Subcutaneous abdominal adipose tissue (tissue), 5 donors: ENCODE measurements at regions not wholly inside any gene's neighbourhood (a gene's known extent, or its start where the extent isn't known, plus 50 kb on each side); places are given as distances from the start of the nearest gene placed in this dataset.
"Not testable (repeated sequence)": the region's sequence is repeated elsewhere in the genome, so short reads cannot be mapped to it uniquely, and the experiment has no call there.

Experiments
- H3K27ac ChIP-seq: one replicate; pipeline ENCODE4 v1.7.0; 2013; ENCODE audit warnings: low read depth, mild to moderate bottlenecking, inconsistent platforms, low read length, moderate library complexity
- H3K27me3 ChIP-seq, 5 donors: one replicate each; pipeline ENCODE4 v1.7.0; 2013; ENCODE audit warnings: low read length in 5 of 5, inconsistent platforms in 1 of 5; ENCODE audit not compliant: control insufficient read depth in 5 of 5, insufficient read depth in 4 of 5
- H3K36me3 ChIP-seq, 5 donors: one replicate each; pipeline ENCODE4 v1.7.0; 2013; ENCODE audit warnings: low read length in 5 of 5; ENCODE audit not compliant: control insufficient read depth in 5 of 5, insufficient read depth in 5 of 5
- H3K4me1 ChIP-seq, 5 donors: one replicate each; pipeline ENCODE4 v1.7.0; 2013; ENCODE audit warnings: low read length in 5 of 5, mild to moderate bottlenecking in 3 of 5, moderate library complexity in 1 of 5; ENCODE audit not compliant: control insufficient read depth in 5 of 5, insufficient read depth in 5 of 5
- H3K4me3 ChIP-seq, 5 donors: one replicate each; pipeline ENCODE4 v1.7.0; 2013; ENCODE audit warnings: low read length in 5 of 5, low read depth in 1 of 5
- H3K9ac ChIP-seq, 5 donors: one replicate each; pipeline ENCODE4 v1.7.0; 2013; ENCODE audit warnings: low read length in 5 of 5, mild to moderate bottlenecking in 4 of 5, moderate library complexity in 3 of 5
- H3K9me3 ChIP-seq, 5 donors: one replicate each; pipeline ENCODE4 v1.7.0; 2013; ENCODE audit warnings: low read length in 5 of 5; ENCODE audit not compliant: control insufficient read depth in 5 of 5
- donor health status: healthy.
- donor health status: healthy.
- donor health status: healthy.
- donor health status: healthy.
- donor health status: healthy.

DNA sequence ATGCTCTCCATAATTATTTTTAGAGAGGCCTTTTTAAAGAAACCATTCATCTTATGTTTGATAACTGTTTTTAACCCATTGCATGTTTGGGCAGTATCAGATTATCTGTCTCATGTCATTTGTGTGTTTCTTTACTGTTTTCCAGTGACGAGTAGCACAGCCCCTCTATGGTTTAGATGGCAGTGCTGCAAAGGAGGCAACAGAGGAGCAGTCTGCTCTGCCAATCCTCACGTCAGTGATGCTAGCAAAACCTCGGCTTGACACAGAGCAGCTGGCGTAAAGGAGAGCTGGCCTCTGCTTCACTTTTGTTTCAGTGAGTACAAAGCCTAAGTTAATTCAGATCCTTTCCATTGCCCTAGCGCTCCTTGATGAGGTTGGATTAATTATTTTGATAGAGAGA lies 80.4 kb upstream of the GARIN1A start:
- peaks cover 13 to 22% (median 20%) of the 10 kb centered on the region in 5 donors for H3K36me3 ChIP-seq
- no peak overlapping the region for H3K4me3 ChIP-seq
- H3K9ac ChIP-seq = no peak overlapping the region
- no peaks in the 10 kb centered on the region for H3K27me3 ChIP-seq
- no peaks in the 10 kb centered on the region for H3K9me3 ChIP-seq
- H3K27ac ChIP-seq = no peak overlapping the region
- no peaks in the 10 kb centered on the region for H3K4me1 ChIP-seq

DNA sequence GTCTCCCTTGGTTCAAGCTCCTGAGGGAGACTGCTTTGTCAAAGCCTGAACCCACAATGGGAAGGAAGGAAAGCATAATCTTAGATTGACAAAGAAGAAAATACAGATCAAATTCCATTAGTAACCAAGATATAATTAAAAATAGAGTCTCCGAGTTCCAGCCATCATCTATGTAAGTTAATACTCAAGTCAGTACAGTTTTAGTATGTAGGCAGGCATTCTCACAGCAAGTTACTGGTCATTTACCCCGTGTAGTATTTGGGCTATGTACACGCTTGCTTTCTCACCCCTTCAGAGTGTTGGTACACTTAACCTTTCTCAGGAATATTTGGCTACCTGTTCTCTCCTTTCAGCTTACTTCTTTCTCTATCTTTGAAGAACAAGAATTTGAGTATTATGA lies 79.9 kb upstream of the GARIN1A start:
- not testable (repeated sequence) for H3K27me3 ChIP-seq, H3K4me3 ChIP-seq, H3K4me1 ChIP-seq, H3K9ac ChIP-seq, H3K27ac ChIP-seq, H3K9me3 ChIP-seq
- H3K36me3 ChIP-seq = peaks cover 13 to 22% (median 21%) of the 10 kb centered on the region in 5 donors

- not testable (repeated sequence) for H3K27ac ChIP-seq, H3K9ac ChIP-seq
- peaks cover 13 to 22% (median 21%) of the 10 kb centered on the region in 5 donors for H3K36me3 ChIP-seq
Observed at GRCh38 chr7:128594061-128594460, 78.0 kb upstream of the GARIN1A start.

GRCh38 chr7:128596336-128597128 lies 75.6 kb upstream of the GARIN1A start:
- H3K36me3 ChIP-seq = peaks cover 16 to 22% (median 21%) of the 10 kb centered on the region in 5 donors
- H3K9ac ChIP-seq, H3K4me1 ChIP-seq, H3K27ac ChIP-seq, H3K9me3 ChIP-seq, H3K4me3 ChIP-seq, H3K27me3 ChIP-seq: not testable (repeated sequence)

More at GRCh38 chr7:128594061-128594460, 78.0 kb upstream of the GARIN1A start:
- H3K27me3 ChIP-seq, H3K9me3 ChIP-seq, H3K4me3 ChIP-seq, H3K4me1 ChIP-seq: not testable (repeated sequence)

DNA sequence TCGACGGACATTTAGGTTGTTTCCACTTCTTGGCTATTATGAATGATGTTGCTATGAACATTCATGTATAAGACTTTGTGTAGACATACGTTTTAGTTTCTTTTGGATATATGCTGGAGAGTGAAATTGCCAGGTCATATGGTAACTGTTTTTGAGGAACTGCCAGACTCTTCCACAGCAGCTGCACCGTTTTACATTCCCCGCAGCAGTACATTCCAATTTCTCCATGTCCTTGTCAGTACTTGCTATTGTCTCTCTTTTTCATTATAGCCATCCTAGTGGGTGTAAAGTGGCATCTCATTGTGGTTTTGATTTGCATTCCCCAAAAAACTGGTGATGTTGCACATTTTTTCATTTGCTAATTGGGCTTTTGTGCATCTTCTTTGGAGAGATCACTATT lies 73.1 kb upstream of the GARIN1A start:
- not testable (repeated sequence) for H3K36me3 ChIP-seq, H3K4me1 ChIP-seq, H3K4me3 ChIP-seq, H3K9me3 ChIP-seq, H3K9ac ChIP-seq, H3K27ac ChIP-seq, H3K27me3 ChIP-seq

DNA sequence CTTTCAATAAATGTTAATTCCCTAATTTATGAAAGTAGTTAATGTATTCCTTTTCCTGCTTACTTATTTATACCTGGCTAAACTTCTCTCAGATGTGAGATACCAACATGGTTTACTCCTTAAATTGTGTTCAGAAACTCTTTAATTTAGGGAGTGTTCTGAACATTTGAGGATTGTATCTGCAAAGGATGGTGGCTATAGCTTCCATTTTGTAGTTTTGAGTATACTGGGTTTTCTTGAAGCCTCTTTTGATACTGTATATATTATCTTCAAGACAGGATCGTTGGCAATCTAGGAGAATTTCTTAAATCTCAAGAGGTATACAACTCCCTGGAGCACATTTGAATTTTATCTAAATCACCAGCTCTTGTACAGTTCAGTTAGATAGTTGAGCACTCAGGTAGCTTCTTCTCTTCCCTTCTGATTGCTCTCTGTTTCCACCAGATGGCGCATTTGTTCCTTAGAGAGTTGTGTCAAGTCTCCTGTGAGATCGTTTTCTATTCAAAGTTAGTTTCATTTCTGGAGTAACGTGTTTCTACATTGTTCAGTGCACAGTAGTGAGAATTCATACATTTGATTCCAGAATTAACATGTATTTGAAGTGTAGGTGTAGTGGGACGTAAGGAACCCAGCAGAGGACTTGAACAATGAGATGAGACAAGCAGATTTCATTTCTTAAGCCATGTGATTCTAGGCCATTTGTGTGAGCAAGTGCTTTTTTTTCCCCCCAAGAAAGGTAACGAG lies 63.2 kb upstream of the GARIN1A start:
- not testable (repeated sequence) for H3K9me3 ChIP-seq, H3K36me3 ChIP-seq, H3K4me1 ChIP-seq, H3K27me3 ChIP-seq
- H3K9ac ChIP-seq = peak overlapping the region in 2 of 5 donors; percentile 56 to 59
- peak overlapping the region; percentile 57 for H3K27ac ChIP-seq
- H3K4me3 ChIP-seq = peak overlapping the region in 1 of 5 donors; percentile 40

- H3K27me3 ChIP-seq, H3K9ac ChIP-seq, H3K9me3 ChIP-seq, H3K4me3 ChIP-seq, H3K27ac ChIP-seq, H3K4me1 ChIP-seq, H3K36me3 ChIP-seq: not testable (repeated sequence)
Observed at GRCh38 chr7:128613366-128613765, 58.7 kb upstream of the GARIN1A start.

GRCh38 chr7:128614812-128615211 lies 57.3 kb upstream of the GARIN1A start:
- not testable (repeated sequence) for H3K27me3 ChIP-seq, H3K9me3 ChIP-seq, H3K9ac ChIP-seq, H3K4me3 ChIP-seq, H3K27ac ChIP-seq
- H3K36me3 ChIP-seq = peaks cover 6 to 16% (median 7%) of the 10 kb centered on the region in 5 donors
- peaks cover 0 to 13% (median 7%) of the 10 kb centered on the region in 5 donors for H3K4me1 ChIP-seq

- not testable (repeated sequence) for H3K27ac ChIP-seq, H3K27me3 ChIP-seq, H3K4me3 ChIP-seq, H3K9me3 ChIP-seq, H3K9ac ChIP-seq
- peaks cover 0 to 15% (median 7%) of the 10 kb centered on the region in 5 donors for H3K4me1 ChIP-seq
- peaks cover 7 to 32% (median 10%) of the 10 kb centered on the region in 5 donors for H3K36me3 ChIP-seq
Observed at GRCh38 chr7:128616799-128617198, 55.3 kb upstream of the GARIN1A start.
